ENCODE measurements at regions not wholly inside any gene's neighbourhood (a gene's known extent, or its start where the extent isn't known, plus 50 kb on each side); places are given as distances from the start of the nearest gene placed in this dataset.
A peak's percentile ranks its signal among the peaks of the same experiment; 100 is the strongest.

- Histone ChIP-seq H3K56ac (ENCODE audit: insufficient read length, low read depth, low read length) (no peak overlapping the region), H4K5ac (ENCODE audit: insufficient read length, low read depth, low read length) (no peak overlapping the region), H4K8ac (replicated peaks; ENCODE audit: insufficient read length, low read depth, low read length) (no peak overlapping the region), H3K9ac (ENCODE audit: extremely low read depth, insufficient read length, low read length) (no peak overlapping the region), H3K79me2 (ENCODE audit: insufficient read depth, low read length) (no peaks in the 10 kb centered on the region), H2BK120ac (ENCODE audit: low read depth, low read length, poor library complexity, severe bottlenecking) (no peak overlapping the region), H3K18ac (ENCODE audit: insufficient read length, low read depth, low read length) (no peak overlapping the region), H2BK15ac (ENCODE audit: low read depth, low read length) (no peak overlapping the region), H3K9me3 (ENCODE audit: control insufficient read depth, low read depth, low read length) (no peaks in the 10 kb centered on the region), H3K27me3 (ENCODE audit: insufficient read depth, low read length) (no peaks in the 10 kb centered on the region), H3K4me1 (ENCODE audit: insufficient read depth, low read length) (no peaks in the 10 kb centered on the region; the same call in 1 of the 2 replicates), H3T11ph (ENCODE audit: low read length) (no peak overlapping the region), H4K91ac (ENCODE audit: insufficient read length, low read depth, low read length) (no peak overlapping the region), H3K4ac (ENCODE audit: low read depth, low read length) (no peak overlapping the region), H3K23me2 (ENCODE audit: insufficient read length, low read depth, low read length, poor library complexity, severe bottlenecking) (no peaks in the 10 kb centered on the region), H3K4me2 (ENCODE audit: insufficient read depth, insufficient read length, low read length) (no peak overlapping the region), H2BK5ac (ENCODE audit: insufficient read length, low read length) (no peak overlapping the region), H3K79me1 (ENCODE audit: insufficient read depth, low read depth, low read length, poor library complexity, severe bottlenecking) (no peaks in the 10 kb centered on the region), H3K27ac (ENCODE audit: insufficient read length, low read depth, low read length) (no peak overlapping the region), H2AK5ac (ENCODE audit: insufficient read length, low read length) (no peak overlapping the region), H3K23ac (ENCODE audit: insufficient read length, low read depth, low read length) (no peak overlapping the region), H2BK20ac (ENCODE audit: low read depth, low read length, poor library complexity, severe bottlenecking) (no peak overlapping the region), H4K20me1 (ENCODE audit: control insufficient read depth, insufficient read depth, insufficient read length) (no peaks in the 10 kb centered on the region), H2BK12ac (ENCODE audit: insufficient read length, low read depth, low read length) (no peak overlapping the region), H3K14ac (ENCODE audit: insufficient read depth, low read length) (no peak overlapping the region), H2AFZ (ENCODE audit: low read length) (no peak overlapping the region)
- Mint-ChIP-seq H3K27ac (0 out of 7 replicates have a peak overlapping the region, but pooled peaks of 1 of the 3 experiments have one; percentile 49), H3K27me3 (ENCODE audit: low read depth) (no peaks in the 10 kb centered on the region), H3K4me3 (no peak overlapping the region), H3K4me1 (peaks cover 6 to 8% of the 10 kb centered on the region in 2 experiments; a peak in 3 of 4 replicates), H3K9me3 (no peaks in the 10 kb centered on the region), H3K36me3 (ENCODE audit: insufficient read depth in 1 of 3, low read depth in 3 of 3) (no peaks in the 10 kb centered on the region)
- no CpG with 5 or more reads among the region's 9 CpGs for WGBS (ENCODE audit: extremely low coverage, insufficient read length, low lambda C conversion rate)
- TF ChIP-seq CTCF (conservative IDR thresholded peaks at IDR 0.05): no peak
- DNase-seq: no peak
Observed at GRCh38 chr12:23424685-23425084, 524.8 kb downstream of the SOX5 start.
